Activated T-cell treated with anti-CD3 and anti-CD28 coated beads for 4 hours (primary cell): ENCODE measurements at regions not wholly inside any gene's neighbourhood (a gene's known extent, or its start where the extent isn't known, plus 50 kb on each side); places are given as distances from the start of the nearest gene placed in this dataset.

Experiments used
- DNase-seq: peaks from one replicate; pipeline ENCODE4 v3.0.0-alpha.2; 2020

DNA sequence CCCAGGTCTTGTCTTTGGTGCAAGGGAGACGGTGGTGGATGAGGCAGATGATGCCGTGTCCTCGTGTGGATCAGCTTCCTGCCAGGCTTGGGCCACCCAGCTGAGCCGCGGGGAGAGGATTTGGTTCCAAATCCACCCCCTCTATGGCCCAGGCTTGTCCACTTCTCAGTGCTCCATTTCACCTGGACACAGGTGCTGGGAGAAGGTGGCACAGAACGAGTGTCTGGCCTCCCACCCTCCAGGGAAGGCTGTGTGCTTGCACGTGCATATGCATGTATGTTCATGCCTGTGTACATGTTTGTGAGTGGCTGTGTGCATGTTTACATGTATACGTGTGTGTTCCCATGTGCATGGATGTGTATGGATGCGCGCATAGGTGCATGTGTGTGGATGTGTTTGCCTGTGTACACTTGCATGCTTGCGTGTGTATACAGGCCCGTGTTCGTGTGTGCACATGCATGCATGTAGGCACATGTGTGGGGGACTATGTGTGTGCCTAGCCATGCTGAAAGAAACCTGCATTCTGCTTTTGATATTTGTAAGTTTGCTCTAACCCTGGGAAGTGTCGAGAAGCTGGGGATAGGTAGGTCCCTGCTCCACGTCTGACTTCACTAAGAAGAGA, 196.3 kb downstream of the IRF8 start:
- DNase-seq: no peak

DNA sequence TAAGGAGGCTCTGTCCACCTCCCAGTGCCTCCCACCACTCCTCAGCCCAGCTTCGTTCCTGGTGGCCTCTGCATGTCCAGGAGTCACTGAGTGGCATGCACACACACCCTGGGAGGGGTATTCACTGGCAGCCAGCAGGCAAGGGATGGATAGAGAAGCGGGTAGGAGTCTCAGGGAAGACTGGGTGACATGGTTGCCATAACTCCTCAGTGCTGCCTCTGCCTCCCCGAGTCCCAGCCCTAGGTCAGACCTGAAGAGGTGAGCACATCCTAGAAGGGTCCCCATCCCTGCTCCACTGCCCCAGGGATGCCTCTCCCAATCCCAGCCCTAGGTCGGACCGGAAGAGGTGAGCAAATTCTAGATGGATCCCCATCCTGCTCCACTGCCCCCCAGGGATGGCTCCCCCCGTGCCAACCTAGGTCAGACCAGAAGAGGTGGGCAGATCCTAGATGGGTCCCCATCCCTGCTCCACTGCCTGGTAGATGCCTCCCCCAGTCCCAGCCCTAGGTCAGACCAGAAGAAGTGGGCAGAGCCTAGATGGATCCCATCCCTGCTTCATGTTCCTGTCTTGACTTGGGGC, 197.0 kb downstream of the IRF8 start:
- no peak for DNase-seq

DNA sequence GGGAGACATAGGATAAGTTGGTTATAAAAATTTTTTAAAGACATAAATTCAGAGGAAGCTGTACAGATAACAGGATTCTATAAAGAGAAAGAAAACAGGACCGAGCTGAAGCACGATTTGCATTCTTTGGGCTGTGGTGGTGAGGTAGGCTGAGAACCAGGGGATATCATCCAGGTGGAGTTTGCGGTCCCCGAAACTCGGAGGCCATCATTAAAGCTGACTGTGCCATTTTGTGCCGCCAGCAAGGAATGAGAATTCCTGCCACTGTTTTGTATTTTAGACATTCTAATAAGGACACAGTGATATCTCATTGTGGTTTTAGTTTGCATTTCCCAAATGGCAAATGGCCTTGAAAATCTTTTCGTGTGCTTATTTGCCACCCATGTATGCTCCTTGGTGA, 197.9 kb downstream of the IRF8 start:
- DNase-seq: no peak

DNA sequence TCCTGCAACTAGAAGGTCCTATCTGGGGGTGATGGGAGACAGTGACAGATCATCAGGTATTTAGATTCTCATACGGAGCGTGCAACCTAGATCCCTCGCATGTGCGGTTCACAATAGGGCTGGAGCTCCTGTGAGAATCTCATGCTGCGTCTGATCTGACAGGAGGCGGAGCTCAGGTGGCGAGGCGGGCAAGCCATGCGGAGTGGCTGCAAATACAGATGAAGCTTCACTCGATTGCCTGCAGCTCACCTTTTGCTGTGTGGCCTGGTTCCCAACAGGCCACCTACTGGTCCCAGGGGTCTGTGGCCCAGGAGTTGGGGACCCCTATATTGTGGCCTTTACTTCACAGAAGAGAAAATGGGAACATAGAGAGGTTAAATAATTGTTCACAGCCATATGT, 200.4 kb downstream of the IRF8 start:
- DNase-seq: no peak

DNA sequence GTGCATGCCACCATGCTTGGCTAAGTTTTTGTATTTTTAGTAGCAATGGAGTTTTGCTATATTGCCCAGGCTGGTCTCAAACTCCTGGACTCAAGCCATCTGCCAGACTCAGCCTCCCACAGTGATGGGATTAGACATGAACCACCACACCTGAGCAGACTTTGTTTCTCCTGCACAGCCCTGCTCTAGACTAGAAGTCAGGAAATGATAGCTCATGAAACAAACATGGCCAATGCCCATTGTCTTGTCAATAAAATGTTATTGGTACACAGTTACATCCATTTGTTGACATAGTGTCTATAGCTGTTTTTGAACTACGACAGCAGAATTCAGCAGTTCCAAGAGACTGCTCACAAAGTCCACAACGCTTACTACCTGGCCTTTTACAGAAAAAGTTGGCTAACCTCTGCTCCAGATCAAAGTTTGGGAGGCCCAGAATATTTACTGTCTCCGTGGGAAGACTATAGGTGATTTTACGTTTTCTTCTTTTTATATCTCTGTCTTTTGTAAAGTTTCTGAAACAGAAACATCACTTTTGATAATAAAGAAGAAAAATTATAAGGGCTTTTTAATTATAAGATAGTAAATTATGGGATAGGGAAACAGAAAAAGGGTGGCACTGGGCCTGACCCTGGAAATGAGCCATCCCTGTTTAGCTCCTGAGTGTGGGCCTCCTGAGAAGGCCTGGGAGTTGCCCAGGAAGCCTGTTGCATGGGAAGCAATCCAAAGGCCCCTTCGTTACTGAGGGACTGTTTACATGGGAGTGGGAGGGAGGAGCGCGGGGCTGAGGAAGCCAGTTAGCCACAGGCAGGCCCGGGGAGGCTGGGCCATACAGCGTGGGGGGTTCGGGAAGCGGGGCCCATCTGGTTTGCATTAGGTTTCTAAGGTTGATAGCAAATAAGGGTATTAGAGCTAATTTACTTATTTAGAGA, 201.5 kb downstream of the IRF8 start:
- no peak for DNase-seq

DNA sequence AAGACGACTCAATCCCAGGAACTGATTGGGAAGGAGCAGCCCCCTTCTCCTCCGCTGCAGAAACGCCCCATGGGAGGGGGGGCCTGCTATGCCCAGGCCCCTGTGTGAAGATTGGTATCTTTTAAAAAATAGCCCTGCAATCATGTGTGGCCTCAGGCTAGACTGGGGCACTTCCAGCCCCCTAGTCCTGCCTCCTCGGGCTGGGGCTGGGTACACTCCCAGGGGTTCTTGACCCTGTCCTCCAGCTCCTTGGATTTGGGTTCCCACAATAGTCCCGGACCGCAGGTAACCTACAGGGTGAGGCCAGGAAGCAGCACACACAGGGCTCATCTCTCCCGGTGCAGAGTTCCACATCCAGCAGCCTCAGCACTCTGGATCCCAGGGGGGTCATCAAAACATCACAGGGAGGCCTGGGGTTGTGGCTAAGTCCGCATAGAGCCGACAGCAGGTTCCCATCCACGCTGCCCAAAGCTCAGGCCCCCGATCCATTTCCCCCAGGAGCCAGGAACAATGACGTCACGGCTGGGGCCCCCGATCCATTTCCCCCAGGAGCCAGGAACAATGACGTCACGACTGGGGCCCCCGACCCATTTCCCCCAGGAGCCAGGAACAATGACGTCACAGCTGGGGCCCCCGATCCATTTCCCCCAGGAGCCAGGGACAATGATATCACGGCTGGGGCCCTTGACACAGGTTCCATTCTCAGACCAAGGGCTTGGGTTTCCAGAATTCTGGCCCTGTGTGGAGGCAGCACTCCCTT, 202.4 kb downstream of the IRF8 start:
- DNase-seq: no peak

DNA sequence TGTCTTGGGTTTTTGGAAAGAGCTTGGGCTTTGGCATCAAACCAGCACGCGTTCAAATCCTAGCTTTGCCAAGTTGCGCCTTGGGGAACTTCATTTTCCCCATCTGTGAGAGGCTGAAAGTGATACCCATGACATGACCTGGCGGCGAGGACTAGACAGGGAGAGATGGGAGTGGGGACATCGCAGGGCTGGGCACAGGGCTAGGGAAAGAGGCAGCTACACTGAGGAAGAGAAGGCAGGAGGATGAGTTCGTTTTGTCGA, 202.9 kb downstream of the IRF8 start:
- no peak for DNase-seq

DNA sequence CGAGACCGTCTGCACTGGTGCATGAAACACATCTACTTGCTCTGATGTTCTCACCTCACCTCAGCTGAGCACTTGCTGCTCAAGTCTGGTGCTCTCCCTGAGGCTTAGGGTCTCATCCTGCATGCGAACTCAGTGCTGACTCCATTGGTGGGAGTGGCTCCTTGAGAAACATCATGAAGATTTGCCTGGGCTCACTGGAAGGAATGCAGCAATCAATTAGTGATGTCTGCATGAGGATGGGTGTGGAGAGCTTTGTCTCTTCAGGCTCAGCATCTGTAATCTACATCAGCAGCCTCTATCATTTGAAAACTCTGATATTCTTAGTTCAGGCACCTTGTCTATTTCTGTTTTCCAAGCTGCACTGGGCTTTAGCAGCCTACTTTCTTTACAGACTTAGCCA, 204.4 kb downstream of the IRF8 start:
- no peak for DNase-seq

DNA sequence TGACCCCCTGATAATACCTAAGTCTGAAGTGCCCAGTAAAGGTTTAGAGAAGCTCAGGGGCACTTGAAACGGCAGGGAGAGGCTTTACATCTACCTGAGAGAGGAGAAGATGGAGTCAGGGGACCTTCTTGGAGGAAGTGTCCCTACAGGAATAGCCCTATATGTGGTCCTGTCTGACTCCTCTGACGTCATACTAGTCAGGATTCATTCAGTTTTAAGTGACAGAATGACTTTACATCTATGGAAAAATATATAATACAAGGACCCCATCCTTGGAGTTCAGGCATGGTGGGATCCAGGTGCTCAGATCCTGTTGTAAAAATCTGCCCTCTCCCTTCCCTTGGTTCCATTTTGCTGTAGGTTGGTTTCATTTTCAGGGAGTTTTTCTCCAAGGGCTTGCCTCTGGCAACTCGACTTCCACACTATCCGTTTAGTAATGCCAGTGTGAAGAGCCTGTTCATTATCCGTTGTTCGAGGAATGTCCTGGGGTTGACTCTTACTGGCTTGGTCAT, 205.6 kb downstream of the IRF8 start:
- no peak for DNase-seq

DNA sequence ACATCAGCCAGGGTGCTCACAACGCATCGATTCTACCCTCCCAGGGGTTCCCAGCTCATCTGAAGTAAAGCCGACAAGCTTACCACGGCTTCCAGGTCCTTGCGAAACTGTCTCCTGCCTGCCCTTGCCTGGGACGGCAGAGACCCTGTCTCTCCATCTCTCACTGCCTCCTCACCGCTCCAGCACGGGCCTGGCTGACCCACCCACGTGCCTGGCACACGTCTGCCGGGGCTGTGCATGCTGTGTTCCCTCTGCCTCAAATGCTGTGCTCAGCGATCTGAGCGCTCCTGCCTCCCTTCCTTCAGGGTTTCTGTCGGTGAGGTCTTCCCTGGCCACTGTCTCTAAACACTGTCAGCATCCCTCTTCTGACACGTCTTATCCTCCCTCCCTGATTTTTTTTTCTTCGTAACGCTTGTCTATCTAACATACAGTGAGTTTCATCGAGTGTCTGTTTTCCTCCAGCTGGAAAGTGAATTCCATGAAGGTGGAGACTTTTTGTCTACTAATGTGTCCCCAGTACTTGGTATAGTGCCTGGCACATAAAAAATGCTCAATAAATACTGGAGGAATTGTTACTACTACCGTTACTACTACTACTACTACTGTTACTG, 208.4 kb downstream of the IRF8 start:
- no peak for DNase-seq

DNA sequence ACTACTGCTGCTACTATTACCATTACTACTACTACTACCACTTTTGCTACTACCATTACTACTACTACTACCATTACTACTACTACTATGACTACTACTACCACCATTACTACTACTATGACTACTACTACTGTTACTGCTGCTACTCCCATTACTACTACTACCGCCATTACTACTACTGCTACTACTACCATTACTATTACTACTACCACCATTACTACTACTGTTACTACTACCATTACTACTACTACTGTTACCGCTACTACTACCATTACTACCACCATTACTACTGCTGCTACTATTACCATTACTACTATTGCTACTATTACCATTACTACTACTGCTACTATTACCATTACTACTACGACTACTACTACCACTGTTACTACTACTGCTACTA, 209.1 kb downstream of the IRF8 start:
- no peak for DNase-seq

DNA sequence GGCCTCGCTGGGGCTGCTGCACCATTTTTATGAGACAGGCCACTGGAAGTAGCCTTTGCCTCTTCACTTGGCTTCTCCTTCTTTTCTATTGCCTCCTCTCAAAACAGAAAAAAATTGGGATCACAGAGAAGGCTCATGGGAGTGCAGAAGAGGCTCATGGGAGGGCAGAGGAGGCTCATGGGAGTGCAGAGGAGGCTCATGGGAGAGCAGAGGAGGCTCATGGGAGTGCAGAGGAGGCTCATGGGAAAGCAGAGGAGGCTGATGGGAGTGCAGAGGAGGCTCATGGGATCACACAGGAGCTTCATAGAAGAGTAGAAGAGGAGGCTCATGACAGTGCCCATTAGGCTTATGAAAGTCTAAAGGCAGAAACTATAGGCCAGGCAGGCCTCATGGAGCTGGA, 211.2 kb downstream of the IRF8 start:
- no peak for DNase-seq

DNA sequence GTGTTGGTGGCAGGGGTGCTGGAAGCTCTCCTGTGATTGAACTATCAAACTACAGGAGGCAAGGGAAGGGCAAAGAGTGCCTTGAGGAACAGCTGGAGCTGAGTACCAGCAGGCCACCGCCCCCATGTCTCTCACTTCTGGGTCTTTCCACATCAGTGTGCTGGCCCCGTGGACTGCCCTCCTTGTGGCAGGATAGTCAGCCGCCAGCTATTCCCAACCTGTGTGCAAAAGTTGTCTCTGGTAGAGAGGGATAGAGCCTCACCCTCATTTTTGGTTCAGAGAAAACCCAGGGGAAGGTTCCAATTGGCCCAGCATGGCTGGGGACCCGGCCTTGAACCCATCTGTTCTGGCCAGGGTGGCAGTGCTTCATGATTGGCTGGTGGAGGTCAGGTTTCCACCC, 211.8 kb downstream of the IRF8 start:
- no peak for DNase-seq

DNA sequence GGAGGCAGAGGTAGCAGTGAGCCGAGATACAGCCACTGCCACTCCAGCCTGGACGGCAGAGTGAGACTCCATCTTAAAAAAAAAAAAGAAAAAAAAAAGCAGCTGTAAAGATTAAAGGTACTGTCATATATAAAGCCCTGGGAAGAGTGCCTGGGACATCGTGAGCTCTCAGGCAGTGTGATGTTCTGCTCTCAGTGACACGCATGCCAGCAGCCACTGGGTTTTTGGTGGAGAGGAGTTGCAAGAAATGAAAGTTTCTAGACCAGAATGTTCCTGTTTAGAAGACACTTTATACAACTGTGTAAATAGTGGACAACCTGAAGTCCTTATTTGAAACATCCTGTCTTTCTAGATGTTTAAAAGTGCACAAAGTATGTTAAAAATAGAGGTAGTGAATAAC, 213.2 kb downstream of the IRF8 start:
- no peak for DNase-seq

DNA sequence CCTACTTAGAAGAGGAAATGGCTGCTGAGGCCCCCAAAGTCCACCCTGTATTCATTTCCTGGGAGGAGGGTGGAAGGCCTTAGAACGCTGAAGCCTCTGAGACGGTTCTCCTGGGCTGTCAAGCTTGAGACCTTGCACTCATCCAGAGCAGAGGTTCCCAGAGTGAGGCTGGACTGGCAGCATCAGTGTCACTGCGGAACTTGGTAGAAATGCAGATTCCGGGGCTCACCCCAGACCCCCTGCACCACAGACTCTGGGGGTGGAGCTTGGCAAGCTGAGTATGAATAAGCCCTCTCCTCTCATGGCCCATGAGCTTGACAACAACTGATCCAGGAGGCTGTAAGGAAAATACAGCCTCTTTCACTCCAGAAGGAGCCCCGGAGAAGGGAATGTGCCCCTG, 218.3 kb downstream of the IRF8 start:
- DNase-seq: no peak

DNA sequence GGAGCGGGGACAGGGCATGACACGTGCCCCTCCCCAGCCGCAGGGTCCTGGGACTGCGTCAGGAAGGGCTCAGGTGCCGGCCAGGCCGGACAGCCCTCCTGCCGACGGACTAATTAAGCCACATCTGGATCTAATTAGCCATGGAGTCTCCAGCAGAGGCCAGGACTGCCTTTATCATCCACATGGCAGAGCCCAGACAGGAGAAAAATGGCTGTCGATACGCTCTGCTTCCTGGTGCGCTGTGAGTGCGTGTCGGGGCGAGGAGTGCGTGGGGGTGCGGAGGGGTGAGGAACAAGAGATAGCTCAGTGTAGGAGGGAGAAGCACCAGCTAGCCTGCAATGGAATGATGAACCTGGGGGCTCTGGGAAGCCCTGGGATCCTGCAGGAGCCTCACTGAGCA, 218.8 kb downstream of the IRF8 start:
- DNase-seq: no peak

DNA sequence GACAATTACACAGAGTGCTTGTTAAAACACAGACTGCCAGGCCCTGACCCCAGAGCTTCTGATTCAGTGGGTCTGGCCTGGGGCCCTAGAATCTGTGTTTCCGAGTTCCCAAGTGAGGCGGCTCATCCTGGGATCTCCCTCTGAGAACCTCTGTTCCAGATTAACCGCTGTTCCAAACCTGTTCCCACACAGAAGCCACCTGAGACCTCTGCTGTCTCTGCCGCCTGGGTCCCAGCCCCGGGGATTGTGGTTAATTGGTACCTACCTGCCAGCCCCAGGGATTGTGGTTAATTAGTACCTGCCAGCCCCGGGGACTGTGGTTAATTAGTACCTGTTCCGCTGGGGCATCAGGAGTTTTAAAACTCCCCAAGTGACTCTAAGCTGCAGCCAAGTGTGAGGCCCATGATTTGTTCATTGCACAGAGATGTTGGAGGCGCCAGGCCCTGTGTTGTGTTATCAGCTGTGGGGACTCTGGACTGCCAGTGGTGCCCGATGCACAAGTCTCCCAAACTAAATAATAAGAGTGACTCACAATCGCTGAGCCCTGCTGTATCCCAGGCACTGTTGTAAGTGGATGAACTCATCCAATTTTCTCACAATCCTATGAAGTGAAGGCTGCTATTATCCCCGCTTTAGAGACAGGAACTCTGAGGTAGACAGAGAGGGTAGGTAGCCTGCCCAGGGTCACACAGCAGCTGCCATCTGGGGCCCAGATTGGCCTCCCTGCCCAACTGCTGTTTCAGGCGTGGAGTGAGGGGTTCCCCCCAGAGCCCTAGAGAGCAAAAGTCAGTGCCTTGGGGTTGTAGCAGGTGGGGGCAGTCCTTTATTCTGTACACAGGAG, 219.7 kb downstream of the IRF8 start:
- DNase-seq: no peak

DNA sequence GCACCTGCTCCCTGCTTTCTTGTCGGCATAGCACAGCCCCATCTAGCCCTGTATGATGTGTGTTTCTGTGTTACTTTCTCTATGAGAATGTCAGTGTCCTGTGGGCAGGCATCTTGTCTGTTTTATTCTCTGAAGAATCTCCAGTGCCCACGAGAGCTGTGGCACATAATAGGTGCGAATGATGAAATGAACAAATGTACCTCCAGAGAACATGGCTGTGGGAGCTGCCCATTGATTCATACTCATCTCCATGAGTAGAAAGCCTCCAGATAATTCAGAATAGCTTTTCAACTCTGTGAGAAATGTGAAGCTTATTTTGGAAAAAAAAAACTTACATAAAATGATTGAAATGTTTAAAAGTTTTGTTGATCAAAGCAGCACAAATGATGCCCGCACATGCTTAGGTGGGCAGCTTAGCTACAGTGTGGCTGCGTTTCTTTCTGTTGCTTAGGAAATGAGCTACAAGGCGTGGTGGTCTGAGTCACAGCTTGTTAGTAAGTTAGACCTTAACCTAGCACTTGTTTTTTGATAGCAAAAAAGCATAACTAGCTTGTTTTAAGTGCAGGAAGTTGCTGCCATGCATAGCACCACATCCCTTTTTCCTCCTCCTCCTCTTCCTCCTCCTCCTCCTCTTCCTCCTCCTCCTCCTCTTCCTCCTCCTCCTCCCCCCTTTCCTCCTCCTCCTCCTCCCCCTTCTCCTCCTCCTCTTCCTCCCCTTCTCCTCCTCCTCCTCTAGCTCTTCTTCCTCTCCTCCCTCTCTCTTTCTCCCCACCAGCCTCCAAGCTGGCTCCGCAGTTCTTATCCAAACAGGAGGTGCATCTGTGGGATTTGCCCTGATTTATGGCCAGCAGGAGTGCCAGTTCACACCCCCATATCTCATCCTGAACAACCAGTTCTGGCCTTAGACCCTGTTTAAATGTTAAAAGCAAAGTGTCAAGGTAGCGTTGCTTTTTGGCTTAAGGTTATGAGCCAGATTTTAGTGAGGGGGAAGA, 221.5 kb downstream of the IRF8 start:
- DNase-seq: no peak

DNA sequence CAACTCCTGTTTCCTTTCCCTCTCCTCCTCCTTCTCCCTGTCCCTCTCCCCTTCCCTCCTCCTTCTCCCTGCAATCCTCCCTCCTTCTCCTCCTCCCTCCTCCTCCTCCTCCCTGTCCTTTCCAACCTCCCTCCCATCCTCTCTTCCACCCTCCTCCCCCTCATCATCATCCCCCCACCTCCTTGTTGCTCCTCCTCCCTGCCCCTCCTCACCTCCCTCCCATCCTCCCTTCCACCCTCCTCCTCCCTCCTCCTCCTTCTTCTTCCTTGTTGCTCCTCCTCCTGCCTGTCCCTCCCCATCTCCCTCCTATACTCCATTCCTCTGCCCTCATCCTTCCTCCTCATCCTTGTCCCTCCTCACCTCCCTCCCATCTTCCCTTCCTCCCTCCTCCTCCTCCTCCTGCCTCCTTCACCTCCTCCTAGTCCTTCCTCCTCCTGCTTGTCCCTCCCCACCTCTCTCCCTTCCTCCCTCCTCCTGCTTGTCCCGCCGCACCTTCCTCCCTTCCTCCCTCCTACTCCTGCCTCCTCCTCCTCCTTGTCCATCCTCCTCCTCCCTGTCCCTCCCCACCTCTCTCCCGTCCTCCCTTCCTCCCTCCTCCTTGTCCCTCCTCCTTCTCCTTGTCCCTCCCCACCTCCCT, 222.5 kb downstream of the IRF8 start:
- DNase-seq: no peak

DNA sequence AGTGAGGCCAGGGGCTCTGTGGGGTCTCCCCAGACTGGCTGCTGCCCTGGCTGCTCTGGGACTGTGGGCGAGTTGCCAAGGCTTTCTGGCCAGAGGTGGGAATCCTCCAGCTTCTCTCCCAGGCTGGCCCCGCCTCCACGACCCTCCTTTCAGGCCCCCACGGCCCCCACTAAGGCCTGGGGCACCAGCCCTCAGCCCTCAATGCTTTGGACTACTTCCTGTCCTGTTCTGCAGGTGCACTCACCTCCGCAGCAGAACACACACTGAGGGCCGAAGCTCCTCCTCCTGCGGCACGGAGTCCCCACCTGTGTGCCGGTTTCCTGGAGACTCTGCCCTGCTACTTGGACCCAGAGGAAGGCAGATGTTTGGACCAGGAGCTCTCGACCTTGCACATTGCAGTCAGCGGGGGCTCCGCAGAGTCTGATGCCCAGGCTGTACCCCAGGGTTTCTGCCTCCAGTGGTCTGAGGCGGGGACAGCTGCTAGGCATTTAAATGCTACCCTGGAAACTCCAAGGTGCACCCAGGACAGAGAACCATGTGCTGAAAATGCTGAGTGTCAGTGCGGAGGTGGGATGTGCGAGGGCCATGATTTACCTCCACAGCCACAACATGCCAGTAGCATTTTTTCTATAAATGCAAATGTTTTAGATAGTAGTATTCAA, 223.8 kb downstream of the IRF8 start:
- no peak for DNase-seq
